A549 (cell line): ENCODE measurements at regions not wholly inside any gene's neighbourhood (a gene's known extent, or its start where the extent isn't known, plus 50 kb on each side); places are given as distances from the start of the nearest gene placed in this dataset.

Experiments
- CTCF ChIP-seq: fragments of >200 bp; sonication (Bioruptor Twin); formaldehyde crosslinking; IDR thresholded peaks from 3 replicates; pipeline ENCODE4 v1.5.1; 2016
- ELK1 ChIP-seq: fragments of 150-350 bp; IDR thresholded peaks from 2 replicates; pipeline ENCODE4 v1.6.1; 2014; ENCODE audit warnings: low read depth, mild to moderate bottlenecking, low read length
- EP300 ChIP-seq, 2 experiments: fragments of >200 bp; sonication (Bioruptor Twin); formaldehyde crosslinking; IDR thresholded peaks; 2 replicates in 1 of 2; 3 replicates in 1 of 2; pipeline ENCODE4 v1.6.1; 2016 to 2017
- HEYL ChIP-seq: fragments of 250-450 bp; sonication (Bioruptor Pico); IDR thresholded peaks from 2 replicates; pipeline ENCODE4 v1.8.0; 2021; ENCODE audit warnings: mild to moderate bottlenecking, moderate library complexity
- POLR2A ChIP-seq: IDR thresholded peaks from 2 replicates; pipeline ENCODE4 v1.6.1; 2012; ENCODE audit warnings: mild to moderate bottlenecking, low read length
- SREBF2 ChIP-seq: fragments of 450-650 bp; IDR thresholded peaks from 2 replicates; pipeline ENCODE4 v1.6.1; 2014; ENCODE audit warnings: mild to moderate bottlenecking, moderate library complexity

- TF ChIP-seq HEYL (no peak), SREBF2 (no peak), CTCF (no peak), EP300 (IDR thresholded peaks at IDR 0.05) (no peak), POLR2A (no peak), ELK1 (no peak)
Observed at GRCh38 chr11:110862407-110862806, 150.2 kb upstream of the ARHGAP20 start.
